HL-60 (cell line): ENCODE measurements at regions not wholly inside any gene's neighbourhood (a gene's known extent, or its start where the extent isn't known, plus 50 kb on each side); places are given as distances from the start of the nearest gene placed in this dataset.

Source experiments
- DNase-seq, 2 experiments: peaks; one replicate each; pipeline ENCODE4 v3.0.0-alpha.2; 2010 to 2020; ENCODE audit warnings: low read depth in 1 of 2, low spot score in 1 of 2
- H3K27ac ChIP-seq: fragments of 250-450 bp; sonication (Bioruptor Pico); replicated peaks from 2 replicates; pipeline ENCODE4 v1.5.1; 2020; ENCODE audit warnings: mild to moderate bottlenecking, moderate library complexity
- H3K27me3 ChIP-seq: fragments of 250-450 bp; sonication (Bioruptor Pico); 2 replicates; pipeline ENCODE4 v1.5.1; 2021; ENCODE audit warnings: mild to moderate bottlenecking, moderate library complexity; ENCODE audit not compliant: insufficient read depth, poor library complexity, severe bottlenecking
- H3K4me3 ChIP-seq: replicated peaks from 2 replicates; pipeline ENCODE4 v1.5.1; 2011; ENCODE audit warnings: mild to moderate bottlenecking, control low read depth, low read length; ENCODE audit not compliant: insufficient read depth
- GABPA ChIP-seq: IDR thresholded peaks from 2 replicates; pipeline ENCODE4 v1.6.1; 2012; ENCODE audit warnings: low read depth
- POLR2AphosphoS5 ChIP-seq: IDR thresholded peaks from 2 replicates; pipeline ENCODE4 v1.6.1; 2012; ENCODE audit warnings: low read depth
- SPI1 ChIP-seq: IDR thresholded peaks from 2 replicates; pipeline ENCODE4 v1.6.1; 2012; ENCODE audit warnings: low read depth, mild to moderate bottlenecking, borderline replicate concordance
- TF ChIP-seq, protein P1 (sequence below): IDR thresholded peaks from 2 replicates; pipeline ENCODE4 v1.6.1; 2012; ENCODE audit warnings: low read depth; ENCODE audit not compliant: insufficient replicate concordance
- TF ChIP-seq, protein P2 (sequence below): IDR thresholded peaks from one replicate; pipeline ENCODE4 v1.5.1; 2011; ENCODE audit warnings: low read length, control low read depth, inconsistent platforms; ENCODE audit not compliant: insufficient read depth

DNA sequence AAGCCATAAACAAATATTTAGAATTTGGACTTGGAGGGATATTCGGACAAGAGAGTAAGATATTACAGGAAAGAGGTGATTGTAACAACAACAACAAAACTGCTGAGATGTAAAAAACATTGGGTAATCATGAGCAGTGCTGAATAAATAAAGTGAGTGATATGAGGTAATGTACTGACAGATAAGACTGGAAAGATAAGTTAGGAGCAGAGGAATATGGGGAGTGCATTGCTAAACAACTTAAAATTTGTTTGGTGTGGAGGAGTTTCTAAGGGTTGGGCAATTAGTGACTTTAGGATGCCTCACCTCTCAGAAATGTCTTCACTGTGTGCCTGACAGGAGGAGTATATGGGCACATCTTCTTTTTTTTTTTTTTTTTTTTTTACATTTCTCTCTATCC is 637.8 kb upstream of the GRIA3 start:
- DNase-seq: no peak
- H3K4me3 ChIP-seq: no peak overlapping the region
- no peak overlapping the region for H3K27ac ChIP-seq
- H3K27me3 ChIP-seq: no peaks in the 10 kb centered on the region
- TF ChIP-seq, protein P1, sequence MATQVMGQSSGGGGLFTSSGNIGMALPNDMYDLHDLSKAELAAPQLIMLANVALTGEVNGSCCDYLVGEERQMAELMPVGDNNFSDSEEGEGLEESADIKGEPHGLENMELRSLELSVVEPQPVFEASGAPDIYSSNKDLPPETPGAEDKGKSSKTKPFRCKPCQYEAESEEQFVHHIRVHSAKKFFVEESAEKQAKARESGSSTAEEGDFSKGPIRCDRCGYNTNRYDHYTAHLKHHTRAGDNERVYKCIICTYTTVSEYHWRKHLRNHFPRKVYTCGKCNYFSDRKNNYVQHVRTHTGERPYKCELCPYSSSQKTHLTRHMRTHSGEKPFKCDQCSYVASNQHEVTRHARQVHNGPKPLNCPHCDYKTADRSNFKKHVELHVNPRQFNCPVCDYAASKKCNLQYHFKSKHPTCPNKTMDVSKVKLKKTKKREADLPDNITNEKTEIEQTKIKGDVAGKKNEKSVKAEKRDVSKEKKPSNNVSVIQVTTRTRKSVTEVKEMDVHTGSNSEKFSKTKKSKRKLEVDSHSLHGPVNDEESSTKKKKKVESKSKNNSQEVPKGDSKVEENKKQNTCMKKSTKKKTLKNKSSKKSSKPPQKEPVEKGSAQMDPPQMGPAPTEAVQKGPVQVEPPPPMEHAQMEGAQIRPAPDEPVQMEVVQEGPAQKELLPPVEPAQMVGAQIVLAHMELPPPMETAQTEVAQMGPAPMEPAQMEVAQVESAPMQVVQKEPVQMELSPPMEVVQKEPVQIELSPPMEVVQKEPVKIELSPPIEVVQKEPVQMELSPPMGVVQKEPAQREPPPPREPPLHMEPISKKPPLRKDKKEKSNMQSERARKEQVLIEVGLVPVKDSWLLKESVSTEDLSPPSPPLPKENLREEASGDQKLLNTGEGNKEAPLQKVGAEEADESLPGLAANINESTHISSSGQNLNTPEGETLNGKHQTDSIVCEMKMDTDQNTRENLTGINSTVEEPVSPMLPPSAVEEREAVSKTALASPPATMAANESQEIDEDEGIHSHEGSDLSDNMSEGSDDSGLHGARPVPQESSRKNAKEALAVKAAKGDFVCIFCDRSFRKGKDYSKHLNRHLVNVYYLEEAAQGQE: no peak
- no peak for TF ChIP-seq GABPA
- TF ChIP-seq, protein P2, sequence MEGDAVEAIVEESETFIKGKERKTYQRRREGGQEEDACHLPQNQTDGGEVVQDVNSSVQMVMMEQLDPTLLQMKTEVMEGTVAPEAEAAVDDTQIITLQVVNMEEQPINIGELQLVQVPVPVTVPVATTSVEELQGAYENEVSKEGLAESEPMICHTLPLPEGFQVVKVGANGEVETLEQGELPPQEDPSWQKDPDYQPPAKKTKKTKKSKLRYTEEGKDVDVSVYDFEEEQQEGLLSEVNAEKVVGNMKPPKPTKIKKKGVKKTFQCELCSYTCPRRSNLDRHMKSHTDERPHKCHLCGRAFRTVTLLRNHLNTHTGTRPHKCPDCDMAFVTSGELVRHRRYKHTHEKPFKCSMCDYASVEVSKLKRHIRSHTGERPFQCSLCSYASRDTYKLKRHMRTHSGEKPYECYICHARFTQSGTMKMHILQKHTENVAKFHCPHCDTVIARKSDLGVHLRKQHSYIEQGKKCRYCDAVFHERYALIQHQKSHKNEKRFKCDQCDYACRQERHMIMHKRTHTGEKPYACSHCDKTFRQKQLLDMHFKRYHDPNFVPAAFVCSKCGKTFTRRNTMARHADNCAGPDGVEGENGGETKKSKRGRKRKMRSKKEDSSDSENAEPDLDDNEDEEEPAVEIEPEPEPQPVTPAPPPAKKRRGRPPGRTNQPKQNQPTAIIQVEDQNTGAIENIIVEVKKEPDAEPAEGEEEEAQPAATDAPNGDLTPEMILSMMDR: no peak
- no peak for TF ChIP-seq POLR2AphosphoS5
- no peak for TF ChIP-seq SPI1

DNA sequence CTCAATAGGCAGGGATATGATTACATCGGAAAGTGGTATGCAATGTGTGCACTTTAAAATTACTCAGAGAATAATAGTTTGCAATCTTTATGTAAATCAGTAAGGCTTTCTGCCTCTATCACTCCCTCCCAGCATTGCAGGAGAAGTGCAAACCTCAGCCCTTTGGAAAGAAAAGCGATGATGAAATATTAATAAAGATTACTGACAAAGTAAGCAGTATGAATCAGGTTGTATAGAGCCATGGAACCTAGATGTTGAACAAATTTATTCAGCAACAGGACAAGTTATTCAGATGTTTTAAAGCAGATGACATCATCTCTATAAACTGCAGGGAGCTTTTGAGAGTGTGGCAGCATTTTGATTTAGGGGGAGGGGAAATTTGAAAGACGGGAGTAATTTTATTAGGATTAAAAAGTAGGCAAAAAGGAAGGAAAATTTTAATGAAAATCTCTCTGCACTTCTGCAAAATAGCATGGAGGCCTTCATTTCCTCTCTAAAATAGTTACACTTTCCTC is 631.7 kb upstream of the GRIA3 start:
- H3K27ac ChIP-seq: no peak overlapping the region
- no peak for DNase-seq
- H3K27me3 ChIP-seq: no peaks in the 10 kb centered on the region
- no peak for TF ChIP-seq POLR2AphosphoS5
- H3K4me3 ChIP-seq: no peak overlapping the region

DNA sequence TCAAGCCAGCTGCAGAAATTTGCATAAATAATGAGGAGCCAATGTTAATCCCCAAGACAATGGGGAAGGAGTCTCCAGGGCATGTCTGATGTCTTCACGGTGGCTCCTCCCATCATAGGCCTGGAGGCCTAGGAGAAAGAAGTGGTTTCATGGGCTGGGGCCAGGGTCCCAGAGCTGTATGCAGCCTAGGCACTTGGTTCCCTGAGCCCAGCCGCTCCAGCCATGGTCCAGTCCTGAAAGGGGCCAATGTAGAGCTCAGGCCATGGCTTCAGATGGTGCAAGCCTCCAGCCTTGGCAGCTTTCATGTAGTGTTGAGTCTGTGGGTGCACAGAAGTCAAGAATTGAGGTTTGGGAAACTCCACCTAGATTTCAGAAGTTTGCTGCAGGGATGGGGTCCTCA is 628.2 kb upstream of the GRIA3 start:
- no peak overlapping the region for H3K27ac ChIP-seq
- no peak for TF ChIP-seq GABPA
- TF ChIP-seq POLR2AphosphoS5: no peak
- TF ChIP-seq, protein P2: no peak
- TF ChIP-seq, protein P1: no peak
- TF ChIP-seq SPI1: no peak
- no peak overlapping the region for H3K4me3 ChIP-seq
- no peaks in the 10 kb centered on the region for H3K27me3 ChIP-seq
- no peak for DNase-seq

DNA sequence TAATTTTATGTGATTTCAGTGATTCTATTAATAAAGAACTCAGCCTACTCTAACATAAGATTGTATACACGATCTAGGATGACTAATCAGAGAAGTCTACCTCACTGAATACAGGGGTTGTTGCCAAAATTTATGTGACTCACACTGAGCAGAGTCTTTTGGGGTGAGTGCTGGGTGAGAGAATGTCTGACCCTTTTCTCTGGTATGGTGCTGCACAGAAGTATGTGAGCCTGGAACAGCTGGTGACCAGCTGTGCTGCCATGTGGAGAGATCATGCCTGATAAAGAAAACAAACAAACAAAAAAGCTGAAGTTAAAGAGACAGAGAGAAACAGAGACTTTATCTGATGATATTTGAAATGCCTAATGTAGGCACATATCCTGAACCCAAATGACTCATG is 618.1 kb upstream of the GRIA3 start:
- no peaks in the 10 kb centered on the region for H3K27me3 ChIP-seq
- no peak overlapping the region for H3K27ac ChIP-seq
- no peak for DNase-seq

More for the DNA sequence above, 618.1 kb upstream of the GRIA3 start:
- no peak overlapping the region for H3K4me3 ChIP-seq
- TF ChIP-seq, protein P1: no peak
- TF ChIP-seq, protein P2: no peak
- no peak for TF ChIP-seq SPI1
- no peak for TF ChIP-seq POLR2AphosphoS5
- TF ChIP-seq GABPA: no peak
